NCI-H460 (cell line): ENCODE measurements at regions not wholly inside any gene's neighbourhood (a gene's known extent, or its start where the extent isn't known, plus 50 kb on each side); places are given as distances from the start of the nearest gene placed in this dataset.

Experiments
- DNase-seq: peaks from one replicate; pipeline ENCODE4 v3.0.0-alpha.2; 2016; ENCODE audit warnings: low read depth; ENCODE audit errors: extremely low read depth

- DNase-seq, result no peak
Observed at GRCh38 chr11:42025121-42025803, 565.8 kb upstream of the LRRC4C start.

GRCh38 chr11:42034826-42035225 lies 575.4 kb upstream of the LRRC4C start:
- no peak for DNase-seq

GRCh38 chr11:42036201-42036600 lies 576.7 kb upstream of the LRRC4C start:
- no peak for DNase-seq

GRCh38 chr11:42043312-42043711 lies 583.9 kb upstream of the LRRC4C start:
- no peak for DNase-seq

GRCh38 chr11:42047637-42048555 lies 588.4 kb upstream of the LRRC4C start:
- no peak for DNase-seq

GRCh38 chr11:42049186-42049585 lies 589.7 kb upstream of the LRRC4C start:
- no peak for DNase-seq

- no peak for DNase-seq
Observed at GRCh38 chr11:42049650-42050049, 590.2 kb upstream of the LRRC4C start.

GRCh38 chr11:42054351-42054900 lies 595.0 kb upstream of the LRRC4C start:
- DNase-seq, result no peak

- DNase-seq, result no peak
Observed at GRCh38 chr11:42055606-42056005, 596.2 kb upstream of the LRRC4C start.

- DNase-seq, result no peak
Observed at GRCh38 chr11:42058794-42059193, 599.3 kb upstream of the LRRC4C start.

- DNase-seq, result no peak
Observed at GRCh38 chr11:42065199-42065598, 605.7 kb upstream of the LRRC4C start.

- peak; percentile 1 for DNase-seq
Observed at GRCh38 chr11:42066113-42066512, 606.7 kb upstream of the LRRC4C start.

- no peak for DNase-seq
Observed at GRCh38 chr11:42074306-42074705, 614.9 kb upstream of the LRRC4C start.

- DNase-seq, result no peak
Observed at GRCh38 chr11:42075180-42075579, 615.7 kb upstream of the LRRC4C start.

GRCh38 chr11:42077794-42078193 lies 618.3 kb upstream of the LRRC4C start:
- no peak for DNase-seq

- no peak for DNase-seq
Observed at GRCh38 chr11:42085736-42086135, 626.3 kb upstream of the LRRC4C start.

- no peak for DNase-seq
Observed at GRCh38 chr11:42093541-42093940, 634.1 kb upstream of the LRRC4C start.

- no peak for DNase-seq
Observed at GRCh38 chr11:42098075-42098474, 638.6 kb upstream of the LRRC4C start.

GRCh38 chr11:42112866-42113265 lies 653.4 kb upstream of the LRRC4C start:
- DNase-seq, result no peak

GRCh38 chr11:42114927-42115326 lies 655.5 kb upstream of the LRRC4C start:
- DNase-seq, result no peak

GRCh38 chr11:42138454-42138853 lies 679.0 kb upstream of the LRRC4C start:
- no peak for DNase-seq

- no peak for DNase-seq
Observed at GRCh38 chr11:42145311-42145710, 685.9 kb upstream of the LRRC4C start.
